ENCODE measurements at regions not wholly inside any gene's neighbourhood (a gene's known extent, or its start where the extent isn't known, plus 50 kb on each side); places are given as distances from the start of the nearest gene placed in this dataset.

GRCh38 chr7:7060828-7061599, 121.3 kb upstream of the C1GALT1 start:
- no peak for DNase-seq

DNA sequence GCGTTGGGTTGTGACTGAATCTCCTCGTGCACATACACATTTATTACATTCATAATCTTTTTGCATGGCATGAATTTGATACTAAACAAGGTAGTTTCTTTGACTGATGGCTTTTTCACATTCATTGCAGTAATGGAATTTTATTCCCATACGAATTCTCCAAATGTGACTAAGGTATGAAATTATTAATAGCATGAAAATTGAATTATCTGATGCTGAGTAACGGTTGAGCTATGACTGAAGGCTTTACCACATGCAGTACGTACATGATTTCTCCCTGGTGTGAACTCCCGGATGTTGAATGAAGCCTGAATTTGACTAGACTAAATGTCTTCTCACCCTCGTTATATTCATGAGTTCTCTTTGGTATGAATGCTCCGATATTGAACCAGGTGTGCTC, 104.4 kb upstream of the C1GALT1 start:
- no peak for DNase-seq

- no peak for DNase-seq
These were observed 101.5 kb upstream of the C1GALT1 start for GRCh38 chr7:7080802-7081201.

- no peak for DNase-seq
These were observed 91.9 kb upstream of the C1GALT1 start for GRCh38 chr7:7090460-7090859.

DNA sequence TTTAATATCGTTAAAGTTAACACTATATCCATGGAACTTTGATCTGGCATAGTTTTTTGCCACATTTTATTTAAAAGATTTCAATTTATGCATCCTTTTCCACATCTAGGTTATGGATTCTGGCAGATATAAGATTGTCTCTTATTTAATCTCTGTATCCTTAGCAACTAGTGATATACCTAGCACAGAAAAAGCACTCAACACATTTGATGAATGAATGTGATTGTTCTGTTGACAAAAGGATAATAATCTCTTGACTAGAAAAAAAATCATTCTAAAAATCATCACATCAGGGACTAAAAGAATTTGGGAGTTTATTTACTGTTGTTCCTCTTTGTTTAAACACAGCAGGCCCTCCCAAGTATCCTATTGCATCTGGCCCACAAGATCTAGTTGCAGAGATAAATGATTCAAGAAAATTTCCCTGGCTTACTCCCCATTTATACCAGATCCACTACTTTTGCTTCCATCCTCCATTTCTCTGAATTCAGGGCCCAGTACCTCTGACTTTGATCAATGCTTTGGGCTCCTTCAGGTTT, 84.0 kb upstream of the C1GALT1 start:
- no peak for DNase-seq

GRCh38 chr7:7099584-7100014, 82.7 kb upstream of the C1GALT1 start:
- peak; percentile 18 for DNase-seq

- DNase-seq = no peak
These were observed 81.9 kb upstream of the C1GALT1 start for GRCh38 chr7:7100432-7100849.

DNA sequence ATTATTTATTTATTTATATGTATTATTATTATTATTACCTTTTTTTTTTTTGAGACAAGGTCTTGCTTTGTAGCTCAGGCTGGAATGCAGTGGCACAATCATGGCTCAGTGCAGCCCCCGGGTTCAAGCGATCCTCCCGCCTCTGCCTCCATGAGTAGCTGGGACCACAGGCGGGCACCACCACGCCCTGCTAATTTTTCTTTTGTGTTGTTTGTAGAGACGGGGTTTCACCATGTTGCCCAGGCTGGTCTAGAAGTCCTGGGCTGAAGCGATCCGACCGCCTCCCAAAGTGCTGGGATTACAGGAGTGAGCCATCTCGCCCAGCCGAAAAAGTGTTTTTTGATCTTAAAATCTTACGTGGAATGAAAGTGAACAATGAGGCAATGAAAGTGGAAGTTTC, 79.4 kb upstream of the C1GALT1 start:
- DNase-seq = no peak

DNA sequence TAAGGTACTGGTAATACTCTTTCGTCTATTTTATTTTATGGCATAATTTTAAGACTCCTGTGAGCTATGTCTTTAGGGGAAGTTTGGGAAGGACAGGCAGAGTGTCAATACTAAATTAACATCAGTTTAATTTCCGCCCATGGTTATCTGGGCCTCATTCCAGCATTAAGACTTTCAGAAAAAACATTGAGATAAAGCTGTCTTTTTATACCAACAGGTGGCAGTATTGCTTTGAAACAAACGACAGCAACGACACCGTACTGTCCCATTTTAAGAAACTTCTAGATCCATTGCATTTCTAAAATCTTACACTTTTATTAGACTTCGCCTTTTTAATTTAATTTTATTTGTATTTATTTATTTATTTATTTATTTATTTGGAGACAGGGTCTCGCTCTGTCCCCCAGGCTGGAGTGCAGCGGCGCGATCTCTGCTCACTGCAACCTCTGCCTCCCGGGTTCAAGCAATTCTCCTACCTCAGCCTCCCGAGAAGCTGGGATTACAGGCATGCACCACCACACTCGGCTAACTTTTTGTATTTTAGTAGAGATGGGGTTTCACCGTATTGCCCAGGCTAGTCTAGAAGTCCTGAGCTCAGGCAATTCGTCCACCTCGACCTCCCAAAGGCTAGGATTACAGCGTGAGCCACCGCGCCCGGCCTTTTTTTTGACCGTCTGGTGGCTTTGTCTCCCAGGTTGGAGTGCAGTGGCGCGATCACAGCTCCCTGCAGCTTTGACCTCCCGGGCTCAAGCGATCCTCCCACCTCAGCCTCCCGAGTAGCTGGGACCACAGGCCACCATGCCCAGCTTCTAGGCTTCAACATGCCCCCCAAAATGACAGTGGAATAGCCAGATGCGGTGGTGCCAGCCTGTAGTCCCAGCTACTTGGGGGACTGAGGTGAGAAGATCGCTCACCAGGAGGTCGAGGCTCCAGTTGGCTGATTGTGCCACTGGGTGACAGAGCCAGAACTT, 78.7 kb upstream of the C1GALT1 start:
- DNase-seq = peak; percentile 66

DNA sequence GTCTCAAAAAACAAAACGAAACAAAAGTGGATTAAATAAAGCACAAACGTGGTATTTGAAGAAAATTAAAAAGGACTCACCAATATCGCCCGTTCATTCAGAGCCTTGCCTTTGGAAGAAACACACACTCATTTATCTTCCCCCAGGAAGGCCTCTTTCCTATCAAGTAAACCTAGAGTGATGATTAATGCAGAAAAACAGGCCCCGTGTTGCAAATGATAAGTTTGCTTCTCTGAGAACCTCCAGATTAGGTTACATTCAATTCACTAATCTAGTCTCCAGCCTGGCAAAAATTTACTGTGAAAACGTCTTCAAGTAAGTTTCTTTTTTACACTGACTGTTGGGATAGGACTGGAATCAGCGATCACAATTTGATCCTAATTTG, 78.0 kb upstream of the C1GALT1 start:
- no peak for DNase-seq

GRCh38 chr7:7104971-7105370, 77.4 kb upstream of the C1GALT1 start:
- DNase-seq = no peak

GRCh38 chr7:7105800-7106582, 76.4 kb upstream of the C1GALT1 start:
- DNase-seq = no peak

- no peak for DNase-seq
These were observed 73.4 kb upstream of the C1GALT1 start for GRCh38 chr7:7108931-7109330.

GRCh38 chr7:7109934-7110333, 72.4 kb upstream of the C1GALT1 start:
- no peak for DNase-seq

DNA sequence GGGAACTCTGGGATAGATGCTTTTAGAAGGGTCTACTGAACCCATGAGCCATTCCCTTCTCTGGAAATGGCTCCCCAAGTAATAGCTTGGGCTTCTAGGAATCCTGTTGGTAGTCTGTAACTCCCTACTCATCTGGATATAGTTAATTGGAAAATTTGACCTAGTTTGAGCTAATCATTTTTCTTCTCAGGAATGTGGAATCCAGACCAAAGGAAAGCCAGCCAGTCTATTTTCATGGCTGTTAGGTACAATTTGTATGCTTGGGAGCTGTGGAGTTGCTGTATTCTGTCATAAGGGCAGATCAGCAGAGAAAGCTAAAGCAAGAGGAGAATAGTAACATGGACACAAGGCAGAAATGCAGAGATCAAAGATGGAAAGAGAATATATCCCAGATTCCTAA, 71.6 kb upstream of the C1GALT1 start:
- no peak for DNase-seq

DNA sequence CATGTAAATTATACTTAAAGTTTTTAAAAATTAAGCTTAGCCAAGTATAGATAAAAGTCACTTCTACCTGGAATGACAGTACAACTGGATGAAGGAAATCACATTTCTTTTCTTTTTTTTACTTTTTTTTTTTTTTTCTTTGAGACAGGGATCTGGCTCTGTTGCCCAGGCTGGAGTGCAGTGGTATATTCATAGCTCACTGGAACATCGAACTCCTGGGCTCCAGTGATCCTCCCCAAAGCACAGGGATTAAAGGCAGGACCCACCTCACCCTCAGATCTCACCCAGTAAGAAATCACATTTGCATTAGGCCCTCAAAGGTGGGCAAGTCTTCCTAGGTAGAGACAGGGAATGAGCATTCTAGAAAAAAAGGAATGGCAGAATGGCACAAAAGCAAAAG, 69.5 kb upstream of the C1GALT1 start:
- DNase-seq = no peak

DNA sequence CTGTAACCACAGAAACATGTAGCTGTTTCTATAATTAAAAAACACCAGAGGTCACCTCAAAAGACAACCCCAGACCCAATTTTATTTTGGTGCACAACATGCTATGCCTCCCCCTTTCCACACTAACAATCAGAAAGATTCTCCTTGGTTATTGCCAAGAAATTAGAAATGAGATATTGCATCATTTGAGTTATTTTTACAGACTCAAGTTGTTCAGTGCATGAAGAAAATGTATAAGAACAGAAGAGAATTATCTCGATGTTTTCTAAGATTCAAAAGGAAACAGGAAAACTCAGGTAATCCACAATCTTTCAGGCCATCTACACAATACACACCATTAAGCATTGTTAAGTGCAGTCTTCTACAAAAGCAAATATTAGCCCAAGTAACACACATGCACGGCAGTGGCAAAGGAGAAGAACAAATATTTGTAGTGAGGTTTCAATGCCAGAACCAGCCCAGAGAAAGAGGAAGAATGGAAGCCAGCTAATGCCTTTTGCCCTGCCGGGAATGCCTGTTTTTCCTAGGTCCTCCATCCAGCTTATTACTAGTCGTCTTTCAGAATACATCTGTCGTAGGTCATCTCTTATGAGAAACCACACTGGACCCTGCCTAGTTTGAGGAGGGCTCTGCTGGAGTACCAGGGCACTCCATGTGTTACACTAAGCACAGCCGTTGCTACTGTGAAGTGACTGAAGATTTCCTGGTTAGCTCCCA, 67.6 kb upstream of the C1GALT1 start:
- DNase-seq = no peak

- DNase-seq = no peak
These were observed 64.3 kb upstream of the C1GALT1 start for GRCh38 chr7:7117935-7118586.

DNA sequence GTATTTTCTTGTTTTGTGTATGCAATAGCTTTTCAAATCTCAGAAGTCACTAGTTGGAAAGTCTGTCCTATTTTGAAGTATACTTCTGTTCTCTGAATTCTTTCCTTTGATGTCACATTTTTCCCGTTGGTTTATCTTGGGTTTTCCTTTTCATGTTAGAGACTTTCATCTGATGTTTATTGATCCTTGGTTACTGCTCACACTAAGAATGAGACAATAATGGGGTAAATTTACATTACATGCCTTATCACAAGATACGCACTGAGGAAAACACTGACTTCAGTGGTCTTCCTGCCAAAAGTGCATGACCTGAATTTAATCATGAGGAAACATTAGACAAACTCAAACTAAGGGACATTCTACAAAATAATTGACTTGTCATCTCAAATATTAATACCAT, 63.5 kb upstream of the C1GALT1 start:
- DNase-seq = no peak

GRCh38 chr7:7119729-7120128, 62.6 kb upstream of the C1GALT1 start:
- DNase-seq = no peak

DNA sequence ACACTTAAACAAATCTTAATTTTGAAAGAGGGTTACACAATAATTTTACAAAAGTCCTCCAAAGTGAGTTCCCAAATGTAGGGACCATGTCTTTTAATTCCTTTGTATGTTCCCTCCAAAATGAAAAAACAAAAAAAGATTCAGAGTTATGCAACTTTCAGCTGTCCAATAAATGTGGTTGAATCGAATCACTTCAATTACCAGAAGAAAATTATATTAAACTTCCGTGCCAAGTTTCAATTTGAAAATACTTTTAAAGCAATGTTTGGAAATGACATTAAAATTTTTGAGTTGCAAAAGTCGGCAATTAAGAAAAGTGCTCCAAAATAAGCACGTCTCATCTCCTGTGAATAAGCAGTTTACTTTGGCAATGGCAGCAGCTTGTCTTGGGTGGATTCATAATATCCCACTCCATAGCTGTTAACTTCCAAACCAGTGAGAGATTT, 60.3 kb upstream of the C1GALT1 start:
- no peak for DNase-seq

Data from RPMI8226 (cell line).